ENCODE measurements at regions not wholly inside any gene's neighbourhood (a gene's known extent, or its start where the extent isn't known, plus 50 kb on each side); places are given as distances from the start of the nearest gene placed in this dataset.

GRCh38 chr5:68873198-68873597 lies 220.6 kb upstream of the SLC30A5 start:
- TF ChIP-seq CTCF (IDR thresholded peaks at IDR 0.05; ENCODE audit: control extremely low read depth, extremely low read depth) = no peak
- DNase-seq = no peak
- Histone ChIP-seq H3K9ac (ENCODE audit: insufficient read depth in 1 of 2, low read length in 2 of 2) (no peak overlapping the region), H3K9me3 (ENCODE audit: control insufficient read depth in 4 of 4, insufficient read depth in 3 of 4, low read length in 3 of 4) (no peaks in the 10 kb centered on the region), H3K27me3 (ENCODE audit: control insufficient read depth in 3 of 3, insufficient read depth in 3 of 3, low read length in 2 of 3) (no peaks in the 10 kb centered on the region), H3K4me3 (no peak overlapping the region), H3K36me3 (ENCODE audit: control insufficient read depth in 4 of 4, insufficient read depth in 4 of 4, low read length in 4 of 4) (no peaks in the 10 kb centered on the region), H3K4me1 (ENCODE audit: control insufficient read depth in 5 of 5, insufficient read depth in 5 of 5, low read length in 5 of 5) (no peaks in the 10 kb centered on the region), H3K27ac (ENCODE audit: low read depth in 1 of 2, low read length in 1 of 2) (no peak overlapping the region)
- WGBS, 2 donors = 75 to 84% methylated on average over 4 of the region's 4 CpGs
- ATAC-seq (ENCODE audit: insufficient read depth, low FRiP score) = no peak

GRCh38 chr5:68875351-68875750 lies 218.5 kb upstream of the SLC30A5 start:
- ATAC-seq (ENCODE audit: insufficient read depth, low FRiP score) (no peak), DNase-seq (no peak)
- no peaks in the 10 kb centered on the region for H3K9me3 ChIP-seq (ENCODE audit: control insufficient read depth in 4 of 4, insufficient read depth in 3 of 4, low read length in 3 of 4)
- no peaks in the 10 kb centered on the region for H3K4me1 ChIP-seq (ENCODE audit: control insufficient read depth in 5 of 5, insufficient read depth in 5 of 5, low read length in 5 of 5)
- no peaks in the 10 kb centered on the region for H3K36me3 ChIP-seq (ENCODE audit: control insufficient read depth in 4 of 4, insufficient read depth in 4 of 4, low read length in 4 of 4)
- H3K27ac ChIP-seq (ENCODE audit: low read depth in 1 of 2, low read length in 1 of 2) = no peak overlapping the region
- no peaks in the 10 kb centered on the region for H3K27me3 ChIP-seq (ENCODE audit: control insufficient read depth in 3 of 3, insufficient read depth in 3 of 3, low read length in 2 of 3)
- H3K4me3 ChIP-seq = no peak overlapping the region
- no peak overlapping the region for H3K9ac ChIP-seq (ENCODE audit: insufficient read depth in 1 of 2, low read length in 2 of 2)
- TF ChIP-seq CTCF (IDR thresholded peaks at IDR 0.05; ENCODE audit: control extremely low read depth, extremely low read depth) = no peak
- WGBS, 2 donors = 78 to 82% methylated on average over 3 of the region's 3 CpGs

GRCh38 chr5:68883436-68883835 lies 210.4 kb upstream of the SLC30A5 start:
- Histone ChIP-seq H3K36me3 (ENCODE audit: control insufficient read depth in 4 of 4, insufficient read depth in 4 of 4, low read length in 4 of 4) (no peaks in the 10 kb centered on the region), H3K27me3 (ENCODE audit: control insufficient read depth in 3 of 3, insufficient read depth in 3 of 3, low read length in 2 of 3) (no peaks in the 10 kb centered on the region), H3K27ac (ENCODE audit: low read depth in 1 of 2, low read length in 1 of 2) (no peak overlapping the region), H3K9ac (ENCODE audit: insufficient read depth in 1 of 2, low read length in 2 of 2) (no peak overlapping the region), H3K9me3 (ENCODE audit: control insufficient read depth in 4 of 4, insufficient read depth in 3 of 4, low read length in 3 of 4) (no peaks in the 10 kb centered on the region), H3K4me3 (no peak overlapping the region), H3K4me1 (ENCODE audit: control insufficient read depth in 5 of 5, insufficient read depth in 5 of 5, low read length in 5 of 5) (peaks cover 0 to 7% (median 0%) of the 10 kb centered on the region in 5 donors)
- no peak for ATAC-seq (ENCODE audit: insufficient read depth, low FRiP score)
- no peak for DNase-seq
- no peak for TF ChIP-seq CTCF (IDR thresholded peaks at IDR 0.05; ENCODE audit: control extremely low read depth, extremely low read depth)
- WGBS, 2 donors = 89 to 92% methylated on average over 8 of the region's 8 CpGs

GRCh38 chr5:68884144-68884754 lies 209.6 kb upstream of the SLC30A5 start:
- no peak for DNase-seq
- Histone ChIP-seq H3K36me3 (ENCODE audit: control insufficient read depth in 4 of 4, insufficient read depth in 4 of 4, low read length in 4 of 4) (no peaks in the 10 kb centered on the region), H3K4me1 (ENCODE audit: control insufficient read depth in 5 of 5, insufficient read depth in 5 of 5, low read length in 5 of 5) (peaks cover 0 to 7% (median 0%) of the 10 kb centered on the region in 5 donors), H3K4me3 (no peak overlapping the region), H3K9me3 (ENCODE audit: control insufficient read depth in 4 of 4, insufficient read depth in 3 of 4, low read length in 3 of 4) (no peaks in the 10 kb centered on the region), H3K27me3 (ENCODE audit: control insufficient read depth in 3 of 3, insufficient read depth in 3 of 3, low read length in 2 of 3) (no peaks in the 10 kb centered on the region), H3K27ac (ENCODE audit: low read depth in 1 of 2, low read length in 1 of 2) (no peak overlapping the region), H3K9ac (ENCODE audit: insufficient read depth in 1 of 2, low read length in 2 of 2) (no peak overlapping the region)
- no peak for TF ChIP-seq CTCF (IDR thresholded peaks at IDR 0.05; ENCODE audit: control extremely low read depth, extremely low read depth)
- ATAC-seq (ENCODE audit: insufficient read depth, low FRiP score) = no peak
- WGBS, 2 donors = 30 to 53% methylated on average over 4 of the region's 4 CpGs

Measured in lung (tissue), 11 donors.